ENCODE measurements at regions not wholly inside any gene's neighbourhood (a gene's known extent, or its start where the extent isn't known, plus 50 kb on each side); places are given as distances from the start of the nearest gene placed in this dataset.

DNA sequence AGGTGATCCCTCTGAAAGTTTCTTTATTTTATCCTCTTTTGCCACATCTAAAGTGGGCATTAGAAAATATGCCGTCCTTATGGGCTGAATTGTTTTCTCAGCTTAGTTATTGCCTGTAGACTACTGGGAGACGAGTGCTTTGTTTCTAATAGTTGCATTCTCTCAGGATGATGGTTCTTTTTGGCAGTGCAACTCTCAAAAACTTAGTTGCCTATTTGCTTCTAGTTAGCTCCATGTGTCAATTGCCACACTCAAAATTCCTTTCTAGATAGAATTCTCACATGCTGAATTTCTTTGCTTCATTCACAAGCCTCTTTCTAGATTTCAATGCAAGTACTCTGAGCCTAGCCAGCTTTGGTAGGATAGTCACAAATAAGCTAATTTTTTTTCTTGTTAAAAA lies 155.5 kb downstream of the FGF10 start:
- no peak for TF ChIP-seq POLR2A (IDR thresholded peaks at IDR 0.05)
- TF ChIP-seq CTCF (IDR thresholded peaks at IDR 0.05), result no peak

Measured in testis (tissue), 2 donors.